CD4-positive, alpha-beta T cell (primary cell): ENCODE measurements at regions not wholly inside any gene's neighbourhood (a gene's known extent, or its start where the extent isn't known, plus 50 kb on each side); places are given as distances from the start of the nearest gene placed in this dataset.

ENCODE experiments used
- ATAC-seq: fragments of 200-7000 bp; cut with Tn5 transposase; one replicate; pipeline ENCODE4 v1.10.0; 2022; ENCODE audit warnings: mild to moderate bottlenecking; ENCODE audit not compliant: poor library complexity
- CTCF ChIA-PET: fragments of 350-600 bp; sonication (Branson Sonifier 250); formaldehyde crosslinking; loops from one replicate; lab custom pipeline; 2021; ENCODE audit warnings: antibody characterized with exemption, inconsistent platforms; lab: Charles Lee
- POLR2A ChIA-PET: fragments of 350-600 bp; sonication (Branson Sonifier 250); formaldehyde crosslinking; loops from one replicate; lab custom pipeline; 2021; ENCODE audit warnings: antibody characterized with exemption, inconsistent platforms; lab: Charles Lee
- DNase-seq, 14 experiments: peaks; one replicate each; pipeline ENCODE4 v3.0.0-alpha.2; 2013 to 2020; ENCODE audit warnings: mixed read lengths in 2 of 14
- H3K27ac ChIP-seq, 2 donors: one replicate each; pipeline versions ENCODE4 v1.5.1 to v1.7.0; 2013; ENCODE audit warnings: low read length in 2 of 2, low read depth in 1 of 2, mild to moderate bottlenecking in 1 of 2
- H3K27me3 ChIP-seq, 2 experiments: 1 replicate in 1 of 2; 2 replicates in 1 of 2; pipeline versions ENCODE4 v1.6.1 to v1.7.0; 2013; ENCODE audit warnings: low read length in 2 of 2, control low read depth in 1 of 2, mild to moderate bottlenecking in 1 of 2, moderate library complexity in 1 of 2; ENCODE audit not compliant: insufficient read depth in 2 of 2, control insufficient read depth in 1 of 2
- H3K36me3 ChIP-seq: one replicate; pipeline ENCODE4 v1.6.1; 2013; ENCODE audit warnings: low read length, control low read depth; ENCODE audit not compliant: insufficient read depth
- H3K4me1 ChIP-seq: one replicate; pipeline ENCODE4 v1.6.1; 2013; ENCODE audit warnings: low read length, control low read depth; ENCODE audit not compliant: insufficient read depth
- H3K4me3 ChIP-seq: one replicate; pipeline ENCODE4 v1.5.1; 2013; ENCODE audit warnings: mild to moderate bottlenecking, low read length, moderate library complexity
- H3K9me3 ChIP-seq, 2 experiments: 1 replicate in 1 of 2; 2 replicates in 1 of 2; pipeline versions ENCODE4 v1.6.1 to v1.7.0; 2013; ENCODE audit warnings: low read length in 2 of 2, mild to moderate bottlenecking in 2 of 2, control low read depth in 1 of 2, moderate library complexity in 1 of 2; ENCODE audit not compliant: control insufficient read depth in 1 of 2, insufficient read depth in 1 of 2
- H3K27ac Mint-ChIP-seq: one replicate; pipeline ENCODE4 v1.8.0; 2020; ENCODE audit warnings: mixed read lengths
- H3K27me3 Mint-ChIP-seq: one replicate; pipeline ENCODE4 v1.8.0; 2021; ENCODE audit warnings: mixed read lengths
- H3K36me3 Mint-ChIP-seq: one replicate; pipeline ENCODE4 v1.8.0; 2021; ENCODE audit warnings: low read depth, mixed read lengths
- H3K4me1 Mint-ChIP-seq: one replicate; pipeline ENCODE4 v1.8.0; 2021; ENCODE audit warnings: low read depth, mixed read lengths
- H3K4me3 Mint-ChIP-seq: one replicate; pipeline ENCODE4 v1.8.0; 2020; ENCODE audit warnings: mild to moderate bottlenecking, mixed read lengths
- H3K9me3 Mint-ChIP-seq: one replicate; pipeline ENCODE4 v1.8.0; 2020; ENCODE audit warnings: mixed read lengths
- CTCF ChIP-seq: fragments of 200-600 bp; IDR thresholded peaks from one replicate; pipeline ENCODE4 v1.8.0; 2022; ENCODE audit warnings: antibody characterized with exemption, mild to moderate bottlenecking
- intact Hi-C, 2 experiments: fragments of 100-400 bp; cut with DNase I in 1 of 2; cut with micrococcal nuclease in 1 of 2; formaldehyde crosslinking; loops; one replicate each; pipeline versions ENCODE4 v1.15.1 to v1.9.0; 2023 to 2025; cut with DNase I, micrococcal nuclease

GRCh38 chr13:102993348-102993747, 72.9 kb downstream of the SLC10A2 start:
- H3K27ac ChIP-seq: no peak overlapping the region
- no peaks in the 10 kb centered on the region for H3K27me3 ChIP-seq
- Mint-ChIP-seq H3K4me3 (no peak overlapping the region), H3K4me1 (no peaks in the 10 kb centered on the region), H3K36me3 (no peaks in the 10 kb centered on the region), H3K9me3 (peaks cover 4% of the 10 kb centered on the region), H3K27ac (no peak overlapping the region), H3K27me3 (peaks cover 3% of the 10 kb centered on the region)
- peaks cover 0 to 8% of the 10 kb centered on the region in 2 experiments for H3K9me3 ChIP-seq
- no peak for DNase-seq
- ChIA-PET CTCF (no interaction called here), POLR2A (no interaction called here)
- TF ChIP-seq CTCF: no peak
- no peaks in the 10 kb centered on the region for H3K36me3 ChIP-seq
- H3K4me3 ChIP-seq: no peak overlapping the region
- intact Hi-C loops: no loop called here
- H3K4me1 ChIP-seq: no peaks in the 10 kb centered on the region
- ATAC-seq: no peak

- intact Hi-C loops: no loop called here
Measured at GRCh38 chr13:102984210-102984609, 82.0 kb downstream of the SLC10A2 start.

GRCh38 chr13:102983496-102983895, 82.7 kb downstream of the SLC10A2 start:
- no peak overlapping the region for H3K27ac ChIP-seq
- H3K27me3 Mint-ChIP-seq: peaks cover 14% of the 10 kb centered on the region
- H3K4me1 Mint-ChIP-seq: no peaks in the 10 kb centered on the region
- H3K36me3 ChIP-seq: no peaks in the 10 kb centered on the region
- ATAC-seq (no peak), DNase-seq (no peak)
- TF ChIP-seq CTCF: no peak
- peaks cover 8% of the 10 kb centered on the region for H3K9me3 Mint-ChIP-seq
- H3K4me1 ChIP-seq: no peaks in the 10 kb centered on the region
- ChIA-PET CTCF (no interaction called here), POLR2A (no interaction called here)
- H3K4me3 Mint-ChIP-seq: no peak overlapping the region
- no peak overlapping the region for H3K27ac Mint-ChIP-seq
- H3K4me3 ChIP-seq: no peak overlapping the region
- intact Hi-C loops: no loop called here
- no peaks in the 10 kb centered on the region for H3K36me3 Mint-ChIP-seq
- peaks cover 4 to 11% of the 10 kb centered on the region in 2 experiments for H3K9me3 ChIP-seq
- no peaks in the 10 kb centered on the region for H3K27me3 ChIP-seq

More at GRCh38 chr13:102984210-102984609, 82.0 kb downstream of the SLC10A2 start:
- Mint-ChIP-seq H3K27ac (no peak overlapping the region), H3K27me3 (peaks cover 14% of the 10 kb centered on the region), H3K36me3 (no peaks in the 10 kb centered on the region), H3K9me3 (peaks cover 11% of the 10 kb centered on the region), H3K4me1 (no peaks in the 10 kb centered on the region), H3K4me3 (no peak overlapping the region)
- ChIA-PET CTCF (no interaction called here), POLR2A (no interaction called here)
- Histone ChIP-seq H3K4me1 (no peaks in the 10 kb centered on the region), H3K9me3 (peaks cover 4 to 11% of the 10 kb centered on the region in 2 experiments), H3K36me3 (no peaks in the 10 kb centered on the region), H3K27ac (no peak overlapping the region), H3K27me3 (no peaks in the 10 kb centered on the region), H3K4me3 (no peak overlapping the region)
- DNase-seq (no peak), ATAC-seq (no peak)
- no peak for TF ChIP-seq CTCF
